Activated T-helper 1 cell treated with anti-CD3 and anti-CD28 coated beads, Interleukin-12 subunit alpha, Interleukin-12 subunit beta, Interleukin-2, Interleukin-4 antibody, amounts not matched to agents 30 ng/mL and 10 ng/mL and 1 ng/mL, durations not matched to agents 14 hours and 24 hours and 36 hours (primary cell): ENCODE measurements at regions not wholly inside any gene's neighbourhood (a gene's known extent, or its start where the extent isn't known, plus 50 kb on each side); places are given as distances from the start of the nearest gene placed in this dataset.
"Not testable (repeated sequence)": the region's sequence is repeated elsewhere in the genome, so short reads cannot be mapped to it uniquely, and the experiment has no call there.

Experiments used
- DNase-seq: peaks from one replicate; pipeline ENCODE4 v3.0.0; 2021; ENCODE audit warnings: low spot score
- H3K27ac Mint-ChIP-seq: one replicate; pipeline ENCODE4 v1.8.0; 2021; ENCODE audit warnings: mild to moderate bottlenecking, mixed read lengths
- H3K27me3 Mint-ChIP-seq: one replicate; pipeline ENCODE4 v1.8.0; 2022; ENCODE audit warnings: mild to moderate bottlenecking, moderate library complexity, mixed read lengths; ENCODE audit not compliant: insufficient read depth
- H3K36me3 Mint-ChIP-seq: one replicate; pipeline ENCODE4 v1.8.0; 2021; ENCODE audit warnings: low read depth, mixed read lengths
- H3K4me1 Mint-ChIP-seq: one replicate; pipeline ENCODE4 v1.8.0; 2021; ENCODE audit warnings: low read depth, mixed read lengths
- H3K4me3 Mint-ChIP-seq: one replicate; pipeline ENCODE4 v1.8.0; 2021; ENCODE audit warnings: mild to moderate bottlenecking, moderate library complexity, mixed read lengths
- H3K9me3 Mint-ChIP-seq: one replicate; pipeline ENCODE4 v1.8.0; 2021; ENCODE audit warnings: mixed read lengths
- intact Hi-C: fragments of 100-400 bp; cut with micrococcal nuclease; formaldehyde crosslinking; loops from one replicate; pipeline ENCODE4 v1.15.1; 2024

DNA sequence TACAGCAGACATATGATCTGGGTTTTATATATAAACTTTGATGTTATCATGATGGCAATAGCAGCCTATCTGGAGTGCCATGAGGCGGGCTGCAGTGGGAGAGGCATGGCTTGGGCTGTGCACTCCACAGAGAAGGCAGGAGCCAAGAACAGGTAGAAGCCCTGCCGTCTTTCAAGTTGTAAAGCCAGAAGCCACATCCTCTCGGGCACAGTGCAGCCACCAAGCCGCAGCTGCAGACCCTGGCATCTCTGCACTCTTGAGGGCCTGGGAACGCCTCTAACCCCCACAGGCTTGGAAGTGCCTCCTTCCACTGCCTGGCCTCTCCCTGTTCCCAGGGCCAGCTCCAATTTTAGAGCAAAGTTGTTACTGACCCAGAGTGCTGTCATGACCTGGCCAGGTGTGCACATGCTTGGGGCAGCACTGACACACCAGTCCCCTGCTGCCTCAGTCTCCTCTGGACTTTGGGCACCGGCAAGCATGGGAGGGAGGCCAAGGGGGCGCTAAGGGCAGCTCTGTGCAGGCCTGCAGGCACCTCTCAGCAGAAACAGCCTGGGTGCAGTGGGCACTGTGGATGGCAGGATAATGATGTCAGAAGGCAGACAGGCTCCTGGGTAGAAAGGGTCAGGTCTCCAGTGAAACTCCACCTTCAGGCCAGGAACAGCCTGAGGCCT is 1619.8 kb upstream of the PRMT6 start:
- Mint-ChIP-seq H3K27ac (no peak overlapping the region), H3K27me3 (no peaks in the 10 kb centered on the region), H3K4me3 (no peak overlapping the region), H3K36me3 (no peaks in the 10 kb centered on the region), H3K9me3 (peaks cover 18% of the 10 kb centered on the region), H3K4me1 (no peaks in the 10 kb centered on the region)
- DNase-seq: no peak
- intact Hi-C loops: no loop called here

DNA sequence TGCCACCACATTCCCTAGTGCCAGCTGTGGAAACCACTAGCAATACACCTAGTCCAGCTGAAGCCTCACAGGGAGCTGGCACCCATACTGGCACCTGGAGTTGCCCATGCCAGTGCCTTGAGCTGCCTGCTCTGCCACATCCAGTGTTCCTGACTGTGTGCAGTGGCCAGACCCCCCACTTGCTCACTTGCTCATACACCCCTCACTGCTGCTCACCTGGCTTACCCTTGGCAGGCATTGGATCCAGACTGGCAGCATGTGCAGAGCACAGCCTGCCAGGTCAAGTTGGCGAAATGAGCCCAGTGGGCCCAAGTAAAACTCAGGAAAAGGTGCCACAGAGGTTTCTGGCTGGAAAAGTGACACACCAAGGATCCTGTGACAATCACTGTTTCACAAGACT is 1618.6 kb upstream of the PRMT6 start:
- Mint-ChIP-seq H3K9me3 (peaks cover 18% of the 10 kb centered on the region), H3K27me3 (no peaks in the 10 kb centered on the region), H3K27ac (no peak overlapping the region), H3K4me3 (no peak overlapping the region), H3K4me1 (no peaks in the 10 kb centered on the region), H3K36me3 (no peaks in the 10 kb centered on the region)
- intact Hi-C loops: no loop called here
- no peak for DNase-seq

DNA sequence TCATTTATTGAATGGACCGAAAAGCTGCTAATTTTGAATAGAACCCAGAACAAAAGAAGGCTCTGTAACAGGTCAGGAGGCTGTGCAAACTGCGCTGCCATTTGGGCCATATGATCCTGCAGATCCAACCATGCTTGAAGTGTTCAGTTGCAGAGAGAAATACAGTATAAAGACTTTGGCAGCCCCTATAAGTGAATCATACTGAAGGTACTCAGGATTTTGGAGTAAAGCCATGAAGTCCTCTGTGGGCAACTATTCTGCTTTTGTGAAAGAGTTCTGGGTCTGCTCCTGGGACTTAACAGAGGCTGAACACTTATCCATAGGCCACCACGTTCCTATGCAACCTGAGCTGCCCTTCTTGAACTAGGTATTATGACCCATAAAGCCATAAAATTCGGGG is 1613.6 kb upstream of the PRMT6 start:
- Mint-ChIP-seq H3K9me3 (peaks cover 46% of the 10 kb centered on the region), H3K27ac (no peak overlapping the region), H3K27me3 (no peaks in the 10 kb centered on the region), H3K4me3 (no peak overlapping the region), H3K4me1 (no peaks in the 10 kb centered on the region), H3K36me3 (no peaks in the 10 kb centered on the region)
- DNase-seq: no peak
- intact Hi-C loops: no loop called here

DNA sequence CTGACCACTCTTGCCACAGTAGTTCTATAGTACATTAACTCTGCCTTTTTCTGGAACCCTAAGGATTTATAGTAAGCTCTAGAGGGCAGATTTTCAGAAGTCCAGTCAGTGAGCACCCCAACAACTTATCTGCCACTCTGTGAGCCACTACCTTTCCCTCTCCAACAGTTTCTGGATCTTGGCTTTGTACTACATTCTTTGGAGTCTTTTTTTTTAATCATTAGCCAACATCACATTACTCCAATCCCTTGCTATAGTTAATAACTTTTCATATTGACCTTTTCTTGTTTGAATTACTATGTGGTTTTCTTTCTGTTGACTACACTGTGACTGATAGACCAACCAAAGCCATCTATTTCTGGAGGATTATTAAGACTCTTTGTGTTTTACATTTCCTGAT is 1596.7 kb upstream of the PRMT6 start:
- H3K4me3 Mint-ChIP-seq: no peak overlapping the region
- no peaks in the 10 kb centered on the region for H3K4me1 Mint-ChIP-seq
- no peak for DNase-seq
- no peaks in the 10 kb centered on the region for H3K36me3 Mint-ChIP-seq
- peaks cover 2% of the 10 kb centered on the region for H3K9me3 Mint-ChIP-seq
- H3K27me3 Mint-ChIP-seq: no peaks in the 10 kb centered on the region
- intact Hi-C loops: no loop called here
- H3K27ac Mint-ChIP-seq: no peak overlapping the region

DNA sequence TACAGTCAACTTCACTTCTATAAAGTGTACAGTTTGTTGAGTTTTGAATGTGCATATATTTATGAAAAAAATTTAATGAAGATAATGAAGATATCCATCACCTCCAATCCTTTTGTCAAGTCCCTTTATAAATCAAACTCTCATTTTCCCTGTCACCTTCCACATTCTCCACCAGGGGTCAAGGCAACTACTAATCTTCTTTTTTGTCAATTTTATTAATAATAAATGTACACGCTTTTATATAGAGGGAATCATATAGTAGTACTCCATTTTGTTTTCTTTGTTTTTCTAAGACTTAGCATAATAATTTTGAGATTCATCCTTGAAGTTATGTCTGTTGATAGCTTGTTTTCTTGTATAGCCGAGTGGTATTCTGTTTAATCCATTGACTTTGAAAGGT is 1594.2 kb upstream of the PRMT6 start:
- intact Hi-C loops: no loop called here
- H3K27ac Mint-ChIP-seq: no peak overlapping the region

DNA sequence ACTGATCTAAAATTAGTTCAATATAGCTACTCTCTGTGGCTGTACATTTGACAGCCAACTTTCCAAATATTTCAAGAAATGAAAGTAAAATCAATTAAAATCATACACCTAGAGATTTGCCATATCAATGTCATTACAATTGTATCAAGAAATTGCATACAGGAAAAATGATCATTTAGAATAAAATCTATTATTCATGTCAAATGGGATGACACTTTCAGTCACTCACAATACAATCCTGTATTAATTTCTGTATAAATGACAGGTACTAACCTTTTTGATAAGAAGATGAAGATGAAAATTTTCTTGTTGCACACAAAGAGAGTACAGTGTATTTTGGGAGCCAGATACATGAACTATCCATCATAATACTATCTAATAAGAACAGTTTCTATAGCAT is 1588.9 kb upstream of the PRMT6 start:
- H3K27ac Mint-ChIP-seq: no peak overlapping the region
- DNase-seq: no peak
- intact Hi-C loops: no loop called here
- no peaks in the 10 kb centered on the region for H3K36me3 Mint-ChIP-seq
- no peaks in the 10 kb centered on the region for H3K4me1 Mint-ChIP-seq
- peaks cover 7% of the 10 kb centered on the region for H3K9me3 Mint-ChIP-seq
- H3K4me3 Mint-ChIP-seq: no peak overlapping the region
- no peaks in the 10 kb centered on the region for H3K27me3 Mint-ChIP-seq

More for the DNA sequence above, 1594.2 kb upstream of the PRMT6 start:
- Mint-ChIP-seq H3K4me1 (no peaks in the 10 kb centered on the region), H3K36me3 (no peaks in the 10 kb centered on the region), H3K4me3 (no peak overlapping the region), H3K27me3 (no peaks in the 10 kb centered on the region), H3K9me3 (peaks cover 2% of the 10 kb centered on the region)
- no peak for DNase-seq

DNA sequence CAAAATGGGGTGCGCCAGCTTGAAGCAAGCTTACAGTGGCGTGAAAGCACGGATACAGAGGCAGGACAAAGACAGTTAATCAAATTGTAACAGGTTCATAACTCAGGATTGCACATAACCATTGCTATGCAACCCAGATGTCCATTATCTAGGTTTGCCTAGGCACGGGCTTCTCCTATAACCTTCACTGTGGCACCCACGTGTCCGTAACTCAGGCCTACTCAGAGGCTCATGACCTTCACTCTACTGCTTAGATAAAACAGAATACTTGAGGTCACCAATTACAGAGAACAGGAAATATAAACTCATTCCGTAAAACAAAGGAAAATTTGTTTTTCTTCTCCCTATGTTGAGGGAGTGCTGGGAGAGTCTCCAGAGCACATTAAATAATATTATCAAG is 1585.9 kb upstream of the PRMT6 start:
- intact Hi-C loops, DNase-seq, H3K4me1 Mint-ChIP-seq, H3K4me3 Mint-ChIP-seq, H3K27me3 Mint-ChIP-seq, H3K36me3 Mint-ChIP-seq, H3K27ac Mint-ChIP-seq: not testable (repeated sequence)
- peaks cover 12% of the 10 kb centered on the region for H3K9me3 Mint-ChIP-seq

DNA sequence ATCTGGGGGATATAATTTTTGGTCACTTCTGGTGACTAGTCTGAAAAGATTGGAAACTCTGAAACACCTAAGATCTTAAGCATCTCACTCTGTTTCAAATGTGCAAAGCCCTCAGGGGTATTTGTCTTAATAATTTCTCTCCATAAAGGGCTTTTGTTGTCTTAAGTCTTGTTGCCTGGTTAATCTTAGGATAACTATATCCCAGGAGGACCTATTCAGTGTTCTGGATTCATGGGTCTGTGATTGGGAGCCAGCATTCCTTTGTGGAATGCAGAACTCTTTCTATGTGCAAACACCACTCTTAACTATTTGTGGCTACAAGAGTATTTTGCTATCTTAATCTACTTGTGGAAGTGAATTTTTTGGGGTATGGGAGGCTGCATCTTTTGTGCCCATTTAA is 1573.0 kb upstream of the PRMT6 start:
- DNase-seq: no peak
- H3K9me3 Mint-ChIP-seq: peaks cover 13% of the 10 kb centered on the region

DNA sequence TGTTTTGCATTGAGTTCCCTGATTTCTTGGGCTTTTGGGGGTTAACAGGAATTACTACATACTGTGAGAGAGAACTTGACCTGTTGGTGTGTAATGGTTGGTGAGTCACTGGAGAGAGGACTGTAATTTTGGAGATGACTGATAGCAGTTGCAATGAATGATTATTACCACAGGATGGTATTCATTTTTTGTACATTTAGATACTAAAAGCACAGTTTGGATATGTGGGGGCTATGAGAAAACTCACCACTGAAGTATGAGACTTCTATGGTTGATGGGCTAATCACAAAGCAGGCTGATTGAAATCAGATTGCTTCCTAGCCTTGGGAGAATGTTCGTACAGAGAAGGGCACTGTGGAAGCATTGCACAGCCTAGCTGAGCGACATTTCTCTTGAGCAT is 1571.3 kb upstream of the PRMT6 start:
- DNase-seq: no peak
- H3K4me3 Mint-ChIP-seq: no peak overlapping the region
- no peaks in the 10 kb centered on the region for H3K36me3 Mint-ChIP-seq
- peaks cover 13% of the 10 kb centered on the region for H3K9me3 Mint-ChIP-seq
- H3K27me3 Mint-ChIP-seq: no peaks in the 10 kb centered on the region
- no peak overlapping the region for H3K27ac Mint-ChIP-seq
- intact Hi-C loops: no loop called here
- no peaks in the 10 kb centered on the region for H3K4me1 Mint-ChIP-seq

More for the DNA sequence above, 1573.0 kb upstream of the PRMT6 start:
- Mint-ChIP-seq H3K4me1 (no peaks in the 10 kb centered on the region), H3K4me3 (no peak overlapping the region), H3K36me3 (no peaks in the 10 kb centered on the region), H3K27me3 (no peaks in the 10 kb centered on the region), H3K27ac (no peak overlapping the region)
- intact Hi-C loops: no loop called here

DNA sequence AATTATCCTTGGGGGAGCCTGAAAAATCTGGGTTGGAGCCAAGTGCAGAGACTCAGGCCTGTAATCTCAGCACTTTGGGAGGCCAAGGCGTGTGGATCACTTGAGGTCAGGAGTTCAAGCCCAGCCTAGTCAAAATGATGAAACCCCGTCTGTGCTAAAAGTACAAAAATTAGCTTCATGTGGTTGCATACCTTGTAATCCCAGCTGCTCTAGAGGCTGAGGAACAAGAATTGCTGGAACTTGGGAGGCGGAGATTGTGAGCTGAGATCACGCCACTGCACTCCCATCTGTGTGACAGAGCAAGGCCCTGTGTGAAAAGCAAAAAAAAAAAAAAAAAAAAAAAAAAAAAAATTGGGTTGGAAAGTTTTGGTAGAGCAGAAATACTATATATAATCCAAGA is 1563.6 kb upstream of the PRMT6 start:
- H3K9me3 Mint-ChIP-seq: no peaks in the 10 kb centered on the region
- DNase-seq: no peak
- H3K4me1 Mint-ChIP-seq: no peaks in the 10 kb centered on the region
- H3K27ac Mint-ChIP-seq: no peak overlapping the region
- no peak overlapping the region for H3K4me3 Mint-ChIP-seq
- intact Hi-C loops: no loop called here
- no peaks in the 10 kb centered on the region for H3K27me3 Mint-ChIP-seq
- no peaks in the 10 kb centered on the region for H3K36me3 Mint-ChIP-seq

DNA sequence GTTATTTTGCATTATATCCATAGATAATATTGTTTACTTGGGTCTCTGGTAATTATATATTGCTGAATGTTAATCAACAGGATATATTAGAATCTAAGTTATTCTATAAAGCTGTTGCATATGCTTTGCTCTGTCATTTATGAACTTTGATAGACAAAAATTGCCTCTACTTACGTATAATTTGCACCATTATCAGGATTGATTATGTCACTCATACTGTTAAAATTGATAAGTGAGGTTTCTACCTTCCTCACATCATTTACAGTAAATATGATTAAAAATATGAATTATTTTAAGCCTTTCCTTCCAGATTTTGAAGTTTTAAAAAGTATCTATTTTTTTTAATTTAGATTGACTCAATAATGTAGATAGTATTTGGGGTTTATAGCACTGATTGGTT is 1540.4 kb upstream of the PRMT6 start:
- intact Hi-C loops: no loop called here
- Mint-ChIP-seq H3K27ac (no peak overlapping the region), H3K9me3 (peaks cover 6% of the 10 kb centered on the region), H3K4me1 (no peaks in the 10 kb centered on the region), H3K36me3 (no peaks in the 10 kb centered on the region), H3K27me3 (no peaks in the 10 kb centered on the region), H3K4me3 (no peak overlapping the region)
- no peak for DNase-seq

DNA sequence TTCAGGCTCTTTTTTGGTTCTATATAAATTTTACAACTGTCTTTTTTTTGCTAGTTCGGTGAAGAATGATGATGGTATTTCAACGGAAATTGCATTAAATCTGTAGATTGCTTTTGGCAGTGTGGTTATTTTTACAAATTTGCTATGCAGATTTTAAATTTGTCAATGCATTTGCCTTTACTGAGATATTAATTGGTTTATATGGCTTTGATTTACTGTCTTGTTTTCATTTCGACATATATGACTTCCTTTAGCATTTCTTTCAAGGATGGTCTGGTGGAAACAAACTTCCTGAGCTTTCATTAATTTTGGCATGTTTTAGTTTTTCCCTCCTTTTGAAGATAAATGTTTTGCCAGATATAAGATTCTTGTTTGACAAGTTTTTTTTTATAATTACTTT is 1522.5 kb upstream of the PRMT6 start:
- Mint-ChIP-seq H3K9me3 (peaks cover 32% of the 10 kb centered on the region), H3K27ac (no peak overlapping the region), H3K27me3 (no peaks in the 10 kb centered on the region), H3K36me3 (no peaks in the 10 kb centered on the region), H3K4me3 (no peak overlapping the region), H3K4me1 (no peaks in the 10 kb centered on the region)
- intact Hi-C loops: no loop called here
- no peak for DNase-seq

DNA sequence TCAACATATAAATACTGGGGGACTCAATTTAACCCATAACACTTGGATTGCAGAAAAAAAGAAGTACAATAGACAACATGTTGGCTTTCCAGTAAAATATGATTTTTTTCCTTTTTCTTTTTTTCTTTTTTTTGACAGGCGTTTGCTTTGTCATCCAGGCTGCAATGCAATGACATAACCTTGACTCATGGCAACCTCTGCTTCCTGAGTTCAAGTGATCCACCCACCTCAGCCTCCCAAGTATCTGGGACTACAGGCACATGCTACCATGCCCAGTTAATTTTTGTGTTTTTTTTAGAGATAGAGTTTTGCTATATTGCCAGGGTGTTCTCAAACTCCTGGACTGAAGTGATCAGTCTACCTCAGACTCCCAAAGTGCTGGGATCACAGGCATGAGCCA is 1512.0 kb upstream of the PRMT6 start:
- H3K27me3 Mint-ChIP-seq: no peaks in the 10 kb centered on the region
- H3K4me1 Mint-ChIP-seq: no peaks in the 10 kb centered on the region
- no peak overlapping the region for H3K4me3 Mint-ChIP-seq
- DNase-seq: no peak
- no peak overlapping the region for H3K27ac Mint-ChIP-seq
- no peaks in the 10 kb centered on the region for H3K36me3 Mint-ChIP-seq
- intact Hi-C loops: no loop called here
- peaks cover 4% of the 10 kb centered on the region for H3K9me3 Mint-ChIP-seq

DNA sequence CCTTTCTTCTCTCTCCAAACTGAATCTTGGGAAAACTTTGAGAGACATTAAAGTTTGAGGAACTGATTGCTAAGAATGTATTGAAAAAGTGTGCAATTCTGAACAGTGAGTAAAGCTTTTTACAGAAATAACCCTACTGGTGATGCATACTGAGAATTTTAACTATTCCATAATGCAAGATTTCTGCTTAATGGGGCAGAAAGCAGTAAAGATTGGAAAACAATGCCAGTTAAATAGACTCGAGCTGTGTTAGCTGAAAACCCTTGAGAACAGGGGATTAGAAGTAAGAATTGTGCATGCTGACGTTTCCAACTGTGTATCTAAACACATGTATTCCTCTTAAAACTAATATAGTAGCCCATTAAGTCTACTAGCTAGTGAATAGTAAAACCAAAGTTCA is 1500.2 kb upstream of the PRMT6 start:
- Mint-ChIP-seq H3K27ac (no peak overlapping the region), H3K27me3 (no peaks in the 10 kb centered on the region), H3K4me3 (no peak overlapping the region), H3K9me3 (peaks cover 12% of the 10 kb centered on the region), H3K36me3 (no peaks in the 10 kb centered on the region), H3K4me1 (no peaks in the 10 kb centered on the region)
- no peak for DNase-seq
- intact Hi-C loops: no loop called here
